HEK293T (cell line): ENCODE measurements at regions not wholly inside any gene's neighbourhood (a gene's known extent, or its start where the extent isn't known, plus 50 kb on each side); places are given as distances from the start of the nearest gene placed in this dataset.

Experiments
- BHLHE40 ChIP-seq: fragments of 450-650 bp; IDR thresholded peaks from 2 replicates; pipeline ENCODE4 v1.6.1; 2016; ENCODE audit warnings: mild to moderate bottlenecking, moderate library complexity, borderline replicate concordance
- CTBP1 ChIP-seq: fragments of 450-650 bp; IDR thresholded peaks from 2 replicates; pipeline ENCODE4 v1.6.1; 2016; ENCODE audit warnings: borderline replicate concordance
- FOXM1 ChIP-seq: fragments of 450-650 bp; IDR thresholded peaks from 2 replicates; pipeline ENCODE4 v1.6.1; 2017; ENCODE audit warnings: mild to moderate bottlenecking, borderline replicate concordance
- LEF1 ChIP-seq: fragments of 450-650 bp; IDR thresholded peaks from 2 replicates; pipeline ENCODE4 v1.6.1; 2017; ENCODE audit warnings: mild to moderate bottlenecking, borderline replicate concordance
- SP1 ChIP-seq: fragments of 450-650 bp; IDR thresholded peaks from 2 replicates; pipeline ENCODE4 v1.6.1; 2017

GRCh38 chr5:155886311-155887031 is 440.5 kb upstream of the SGCD start:
- TF ChIP-seq LEF1 = no peak
- no peak for TF ChIP-seq SP1
- TF ChIP-seq CTBP1 = no peak
- no peak for TF ChIP-seq BHLHE40
- no peak for TF ChIP-seq FOXM1
